Activated CD4-positive, alpha-beta T cell treated with anti-CD3 and anti-CD28 coated beads for 24 hours (primary cell): ENCODE measurements at regions not wholly inside any gene's neighbourhood (a gene's known extent, or its start where the extent isn't known, plus 50 kb on each side); places are given as distances from the start of the nearest gene placed in this dataset.
A peak's percentile ranks its signal among the peaks of the same experiment; 100 is the strongest.
"Not testable (repeated sequence)": the region's sequence is repeated elsewhere in the genome, so short reads cannot be mapped to it uniquely, and the experiment has no call there.

Experiments used
- DNase-seq, 2 donors: peaks; one replicate each; pipeline ENCODE4 v3.0.0-alpha.2; 2020; ENCODE audit warnings: low read depth in 2 of 2

DNA sequence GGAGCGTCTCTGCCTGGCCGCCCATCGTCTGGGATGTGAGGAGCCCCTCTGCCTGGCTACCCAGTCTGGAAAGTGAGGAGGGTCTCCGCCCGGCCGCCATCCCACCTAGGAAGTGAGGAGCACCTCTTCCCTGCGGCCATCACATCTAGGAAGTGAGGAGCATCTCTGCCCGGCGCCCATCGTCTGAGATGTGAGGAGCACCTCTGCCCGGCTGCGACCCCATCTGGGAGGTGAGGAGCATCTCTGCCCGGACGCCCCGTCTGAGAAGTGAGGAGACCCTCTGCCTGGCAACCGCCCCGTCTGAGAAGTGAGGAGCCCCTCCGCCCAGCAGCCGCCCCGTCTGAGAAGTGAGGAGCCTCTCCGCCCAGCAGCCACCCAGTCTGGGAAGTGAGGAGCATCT, 84.5 kb downstream of the IDS start:
- not testable (repeated sequence) for DNase-seq

DNA sequence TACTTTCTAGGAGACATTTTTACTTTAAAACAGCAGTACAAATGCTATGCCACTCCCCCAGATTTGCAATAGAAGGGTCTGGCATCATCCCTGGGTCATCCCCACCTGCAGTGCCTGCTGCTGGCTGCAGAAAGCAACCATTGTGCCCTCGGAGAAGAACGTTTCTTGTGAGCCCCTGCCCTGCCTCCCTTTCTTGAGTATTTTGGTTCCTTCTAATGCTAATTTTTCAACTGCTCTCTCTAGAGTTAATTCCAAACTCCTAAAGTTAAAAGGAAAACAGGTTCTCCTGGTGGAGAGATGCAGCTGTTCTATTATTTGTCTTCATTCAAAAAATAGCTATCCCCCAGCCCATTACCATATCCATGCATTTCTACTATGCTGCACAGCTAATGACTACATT, 107.1 kb downstream of the IDS start:
- no peak for DNase-seq

DNA sequence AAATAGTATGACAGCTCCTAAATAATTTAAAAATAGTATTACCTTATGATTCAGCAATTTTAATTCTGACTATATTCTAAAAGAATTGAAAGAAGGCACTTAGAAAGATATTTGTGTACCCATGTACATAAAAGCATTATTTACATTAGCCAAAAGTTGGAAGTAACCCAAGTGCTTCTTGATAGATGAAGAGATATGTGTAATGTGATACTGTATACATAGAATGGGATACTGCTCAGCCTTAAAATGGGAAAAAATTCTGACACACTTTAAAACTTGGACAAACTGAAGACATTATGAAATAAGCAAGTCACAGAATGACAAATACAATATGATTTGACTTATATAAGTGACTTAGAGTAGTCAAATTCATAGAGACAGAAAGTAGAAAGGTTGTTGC, 112.2 kb downstream of the IDS start:
- no peak for DNase-seq

DNA sequence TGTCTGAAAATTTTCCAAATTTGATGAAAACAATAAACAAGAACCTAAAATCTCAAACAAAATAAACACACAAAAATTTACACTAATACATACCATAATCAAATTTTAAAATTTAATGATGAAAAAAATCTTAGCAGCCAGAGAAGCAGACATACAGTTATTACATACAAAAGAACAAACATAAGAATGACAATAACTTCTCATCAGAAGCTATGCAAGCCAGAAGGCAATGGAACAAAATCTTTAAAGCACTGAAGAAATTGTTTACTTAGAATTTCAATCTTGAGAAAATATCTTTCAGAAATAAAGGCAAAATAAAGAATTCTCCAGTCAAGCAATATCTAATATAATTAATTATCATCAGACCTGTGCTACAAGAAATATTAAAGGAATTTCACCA, 121.3 kb downstream of the IDS start:
- no peak for DNase-seq

DNA sequence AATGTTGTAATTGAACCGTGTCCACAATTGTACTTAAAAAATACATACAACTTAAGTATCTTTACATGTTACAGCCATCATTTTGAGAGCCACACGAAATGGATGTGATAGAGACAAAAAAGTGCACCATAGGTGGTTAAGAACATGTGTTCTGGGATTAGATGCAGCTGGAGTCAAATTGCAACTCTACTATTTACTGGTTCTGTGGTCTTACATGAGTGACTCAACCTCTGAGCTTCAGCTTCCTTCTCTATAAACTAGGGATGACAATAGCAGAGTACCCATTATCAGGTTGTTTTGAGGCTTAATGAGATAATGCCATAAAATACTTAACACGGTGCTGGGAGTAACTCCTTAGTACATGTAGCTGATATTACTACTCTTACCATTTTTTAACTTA, 130.4 kb downstream of the IDS start:
- DNase-seq = no peak

DNA sequence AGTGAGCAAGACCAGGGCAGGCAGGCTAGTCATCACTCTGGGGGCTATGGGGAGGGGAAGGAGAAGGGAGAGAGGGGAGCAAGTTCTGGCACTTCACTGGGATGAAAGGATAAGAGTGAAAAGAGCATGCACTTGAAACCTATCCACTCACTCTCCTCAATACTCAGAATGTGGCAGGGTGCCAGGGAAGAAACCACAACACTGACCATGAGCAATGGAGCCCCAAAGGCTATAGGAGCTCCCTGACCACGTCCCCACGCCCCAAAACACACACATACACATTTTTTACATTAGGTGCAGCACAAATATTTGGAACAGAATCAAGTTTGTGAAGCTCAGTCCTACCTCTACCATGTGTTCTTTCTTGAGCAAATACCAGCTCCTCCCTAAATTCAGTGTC, 132.2 kb downstream of the IDS start:
- no peak for DNase-seq

DNA sequence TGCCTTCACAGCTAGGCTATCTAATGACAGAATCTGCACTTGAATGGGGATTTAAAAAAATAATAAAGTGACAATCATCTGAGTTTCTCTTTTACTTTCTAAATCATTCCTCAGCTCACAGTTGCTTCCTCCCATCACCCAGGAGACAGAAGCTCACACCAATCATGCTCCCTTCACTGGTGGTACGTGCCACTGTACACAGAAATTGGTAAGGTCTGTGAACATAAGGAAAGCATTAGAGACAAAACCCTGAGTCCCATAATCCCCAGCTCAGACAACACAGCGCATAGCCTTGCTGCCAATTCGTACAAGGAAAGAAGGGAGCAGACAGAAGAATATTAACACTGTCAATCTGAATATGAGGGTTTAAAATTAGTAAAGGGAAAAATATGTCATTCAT, 133.1 kb downstream of the IDS start:
- DNase-seq = no peak

DNA sequence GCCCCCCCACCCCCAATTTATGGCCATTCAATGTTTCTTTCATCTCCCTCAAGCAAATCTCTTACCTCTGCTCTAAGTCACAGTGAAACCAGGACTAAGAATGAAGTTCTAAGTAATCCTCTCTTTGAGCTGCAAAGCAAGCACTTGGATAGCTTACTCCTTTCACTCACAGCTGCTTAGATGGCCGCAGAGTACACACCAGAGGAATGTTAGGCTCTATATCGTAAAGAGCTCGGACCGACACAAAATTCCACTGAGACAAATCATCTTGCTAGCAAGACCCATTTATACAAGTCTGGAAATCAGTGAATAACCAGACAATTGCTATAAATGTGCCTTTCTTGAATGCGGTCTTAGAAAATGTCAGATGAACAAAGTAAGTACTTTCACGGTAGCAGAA, 135.0 kb downstream of the IDS start:
- no peak for DNase-seq

DNA sequence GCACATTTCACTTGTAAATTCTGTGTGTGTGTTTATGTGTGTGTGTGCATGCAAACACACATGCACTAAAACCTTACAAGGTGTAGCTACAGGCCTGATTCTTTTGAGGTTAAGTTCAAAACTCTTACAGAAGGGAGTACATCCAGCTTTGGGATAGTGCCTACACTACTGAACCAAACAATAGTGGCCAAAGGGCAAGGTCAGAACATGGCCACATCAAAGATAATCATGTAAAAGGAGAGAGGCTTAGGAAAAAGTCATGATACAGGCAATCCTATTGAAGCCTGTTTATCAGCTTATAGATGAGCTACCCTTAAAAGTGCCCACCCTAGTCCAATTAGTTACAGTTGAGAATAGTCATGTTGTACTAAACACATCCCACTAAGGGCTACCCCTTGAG, 139.6 kb downstream of the IDS start:
- no peak for DNase-seq

DNA sequence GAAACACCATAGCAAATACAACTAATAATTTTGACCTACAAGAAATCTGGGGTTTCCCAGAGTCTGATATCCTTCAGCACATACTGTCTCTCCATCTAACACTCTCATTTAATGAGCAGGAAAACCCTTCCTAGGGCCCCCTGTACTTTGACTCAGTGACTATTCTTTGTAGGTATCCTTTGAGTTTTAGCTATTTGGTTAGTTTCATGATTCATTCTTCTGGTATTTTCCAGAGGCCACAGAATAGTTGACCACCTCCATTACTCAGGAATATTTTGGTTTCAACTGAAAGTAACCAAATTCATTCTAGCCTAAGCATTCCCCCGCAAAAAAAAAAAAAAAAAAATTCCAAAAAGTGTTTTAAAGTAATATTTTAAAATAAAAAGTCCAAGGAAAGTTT, 140.0 kb downstream of the IDS start:
- no peak for DNase-seq

DNA sequence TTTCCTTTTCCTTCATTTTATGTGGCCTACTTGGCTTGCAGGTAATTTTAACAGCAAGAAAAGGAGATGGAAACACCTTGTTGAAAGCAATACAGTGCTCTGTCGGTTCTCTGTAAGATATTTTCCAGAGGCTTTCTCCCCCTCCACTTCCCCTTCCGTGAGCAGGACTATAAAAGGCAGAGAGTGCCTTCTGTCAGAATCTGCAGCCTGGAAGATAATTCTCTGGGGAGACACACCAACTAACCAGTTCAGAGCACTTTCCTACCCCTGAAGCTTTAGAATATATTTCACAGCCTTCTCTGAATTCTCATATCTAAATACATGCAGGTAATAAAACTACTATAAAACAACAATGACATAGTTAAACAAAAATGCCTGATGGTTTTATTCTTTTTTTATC, 141.1 kb downstream of the IDS start:
- no peak for DNase-seq

DNA sequence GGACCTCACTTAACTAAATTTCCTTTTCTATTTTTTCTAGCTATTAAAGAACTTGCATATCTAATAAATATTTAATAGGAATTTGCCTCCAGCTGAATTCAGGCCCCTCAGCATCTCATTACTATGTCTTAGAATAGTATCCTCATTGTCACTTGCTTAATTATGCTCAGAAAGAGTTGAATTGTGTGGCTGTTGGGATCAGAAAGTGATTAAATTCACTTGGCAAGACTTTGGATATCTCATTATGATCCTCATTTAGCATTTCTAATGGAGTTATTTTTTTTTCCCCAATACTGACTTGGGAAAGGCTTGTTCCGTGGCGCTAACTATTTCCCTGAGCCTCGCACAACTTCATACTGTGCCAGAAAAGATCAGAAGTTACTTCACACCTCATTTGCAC, 158.8 kb downstream of the IDS start:
- DNase-seq = no peak

DNA sequence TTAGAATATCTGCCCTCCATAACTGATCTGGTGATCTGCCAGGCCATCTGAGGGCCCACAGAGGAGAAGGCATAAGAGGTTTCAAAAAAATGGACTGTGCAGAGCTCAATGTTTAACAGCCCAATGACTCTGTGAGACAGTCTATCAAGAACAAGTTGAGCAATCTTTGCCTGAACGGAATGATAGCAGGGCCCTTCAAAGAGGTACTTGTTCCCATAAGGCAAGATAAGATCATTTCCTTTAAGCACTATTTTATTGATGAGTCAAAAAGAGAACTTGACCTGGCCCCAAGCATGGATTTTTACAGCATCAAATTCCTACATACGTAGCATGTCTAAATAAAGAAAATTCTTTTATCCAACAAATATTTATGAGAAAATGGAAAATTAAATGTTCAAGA, 182.8 kb downstream of the IDS start:
- DNase-seq = no peak

DNA sequence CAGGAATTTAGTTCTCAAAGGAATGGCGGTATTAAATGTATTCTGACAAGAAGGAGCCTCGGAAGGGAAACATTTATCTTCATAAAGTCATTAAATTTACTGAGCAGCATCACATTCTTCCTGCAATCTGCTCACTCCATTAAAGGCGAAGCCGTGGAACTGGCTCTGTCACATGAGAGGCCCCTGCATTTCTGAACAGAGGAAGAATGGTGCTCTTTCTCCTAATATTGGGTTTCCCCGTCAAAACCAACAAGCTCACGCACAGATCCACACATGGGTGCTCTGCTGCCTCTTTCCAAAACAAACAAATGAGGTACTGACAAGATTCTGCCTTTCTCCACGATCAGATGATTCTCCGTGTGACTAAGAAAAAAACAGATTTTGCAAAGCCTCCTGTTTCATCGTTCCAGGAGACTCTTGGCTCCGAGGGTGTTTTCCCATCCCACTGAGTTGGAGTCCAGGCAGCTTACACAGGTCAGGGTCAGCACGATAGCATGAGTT, 191.2 kb downstream of the IDS start:
- DNase-seq = no peak

DNA sequence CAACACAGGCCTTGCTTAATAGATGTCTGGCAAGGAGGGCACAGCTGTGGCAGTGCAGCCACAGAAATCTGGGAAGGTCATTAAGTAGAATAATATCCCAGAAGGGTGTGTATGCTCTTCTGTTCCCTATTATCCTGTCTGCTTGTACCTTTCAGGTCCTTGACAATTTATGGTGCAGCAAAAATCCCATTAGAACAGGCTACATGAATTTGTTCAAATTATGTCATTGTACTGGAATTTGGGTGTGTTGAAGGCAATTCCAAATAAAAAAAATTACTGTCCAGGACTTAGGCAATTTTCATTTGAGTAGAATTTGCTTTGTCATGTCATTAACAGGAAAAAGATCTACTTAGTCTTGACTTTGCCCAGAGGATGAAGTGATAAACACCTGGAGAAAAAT, 192.1 kb downstream of the IDS start:
- DNase-seq = no peak

DNA sequence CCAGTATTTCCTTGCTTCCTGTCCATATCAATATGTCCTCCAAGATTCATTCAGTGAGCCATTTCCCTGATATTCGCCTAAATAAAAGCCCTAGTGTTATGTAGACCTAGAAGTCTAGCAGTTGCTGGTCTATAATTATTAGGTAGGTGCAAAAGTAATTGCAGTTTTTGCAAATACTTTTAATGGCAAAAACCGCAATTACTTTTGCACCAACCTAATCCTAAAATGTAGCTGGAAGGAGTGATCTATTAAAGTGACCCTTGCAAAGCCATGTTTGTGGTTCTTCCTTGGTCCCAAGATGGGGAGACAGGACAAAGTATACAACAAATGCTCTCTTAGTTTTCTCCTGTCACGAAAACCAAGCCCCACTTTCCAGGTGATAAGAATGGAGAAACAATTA, 193.0 kb downstream of the IDS start:
- DNase-seq = no peak

DNA sequence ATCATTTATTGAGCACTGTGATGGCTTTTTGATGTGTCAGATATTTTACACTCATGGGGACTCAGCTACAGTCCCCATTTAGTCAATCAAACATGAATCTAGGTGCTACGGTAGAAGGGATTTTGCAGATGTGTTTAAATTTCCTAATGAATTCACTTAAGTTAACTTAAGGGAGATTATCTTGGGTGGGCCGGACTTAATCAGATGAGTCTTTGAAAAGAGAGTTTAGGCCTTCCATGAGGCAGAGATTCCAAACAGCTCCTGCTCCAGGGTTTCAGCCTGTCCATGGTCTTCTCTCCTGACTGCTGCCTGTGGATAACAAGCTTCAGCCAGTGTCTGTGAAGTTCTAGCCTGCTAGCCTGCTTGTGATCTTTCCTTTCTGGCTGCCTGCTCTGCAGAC, 202.4 kb downstream of the IDS start:
- no peak for DNase-seq

DNA sequence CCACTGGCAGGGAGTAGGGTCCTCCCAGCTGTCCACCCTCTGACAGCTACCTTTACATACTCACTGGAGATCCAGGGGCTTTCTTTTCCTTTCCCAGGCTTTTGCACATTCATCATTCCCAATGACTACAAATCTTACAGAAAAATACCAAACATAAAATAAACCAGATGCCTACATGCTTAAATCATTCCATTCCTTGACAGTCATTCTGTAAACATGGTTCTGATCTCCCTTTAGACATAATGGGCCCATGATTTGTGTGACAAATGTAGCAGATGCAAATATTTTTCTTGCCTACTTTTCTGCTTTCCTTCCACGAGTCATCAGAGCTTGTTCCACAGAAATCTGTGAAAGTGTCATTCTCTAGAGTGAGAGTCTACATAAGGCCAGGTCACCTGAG, 207.0 kb downstream of the IDS start:
- DNase-seq = no peak

DNA sequence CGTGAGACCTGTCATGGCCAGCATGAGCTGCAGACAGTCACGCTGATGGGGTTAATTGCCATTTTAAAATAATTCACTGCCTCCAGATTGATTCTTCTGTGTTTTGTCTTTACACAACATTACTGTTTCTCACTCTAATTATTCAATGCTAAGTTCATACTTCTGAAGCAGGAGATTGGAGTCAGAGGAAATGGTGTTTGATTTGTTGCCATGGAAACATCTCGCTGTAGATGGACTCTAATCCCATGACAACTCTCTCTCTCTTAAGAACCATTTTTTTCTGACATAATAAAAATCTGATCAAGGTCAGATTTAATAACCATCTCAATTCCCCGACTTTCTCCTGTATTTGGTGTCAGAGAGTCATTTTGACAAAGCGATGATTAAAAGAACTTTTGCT, 209.0 kb downstream of the IDS start:
- DNase-seq = no peak

DNA sequence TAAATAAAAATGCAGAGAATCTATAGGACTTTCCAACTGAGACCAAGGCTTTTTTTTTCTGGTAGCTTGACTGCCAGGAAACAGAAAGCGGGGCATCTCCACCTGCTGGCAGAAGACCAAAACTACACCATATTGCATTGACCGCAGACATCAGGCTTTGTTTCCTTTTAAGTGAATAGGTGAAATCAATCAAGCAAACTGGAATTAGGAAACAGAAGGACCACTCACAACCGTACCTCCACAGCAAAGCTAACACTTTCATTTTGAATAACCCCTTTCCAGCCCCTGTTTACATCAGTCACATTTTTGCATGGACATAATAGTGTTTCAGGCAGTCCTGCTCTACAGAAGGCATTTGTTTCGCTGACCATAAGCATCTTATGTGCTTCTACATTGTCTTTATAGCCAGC, 218.2 kb downstream of the IDS start:
- DNase-seq = peak; percentile 6 to 24

DNA sequence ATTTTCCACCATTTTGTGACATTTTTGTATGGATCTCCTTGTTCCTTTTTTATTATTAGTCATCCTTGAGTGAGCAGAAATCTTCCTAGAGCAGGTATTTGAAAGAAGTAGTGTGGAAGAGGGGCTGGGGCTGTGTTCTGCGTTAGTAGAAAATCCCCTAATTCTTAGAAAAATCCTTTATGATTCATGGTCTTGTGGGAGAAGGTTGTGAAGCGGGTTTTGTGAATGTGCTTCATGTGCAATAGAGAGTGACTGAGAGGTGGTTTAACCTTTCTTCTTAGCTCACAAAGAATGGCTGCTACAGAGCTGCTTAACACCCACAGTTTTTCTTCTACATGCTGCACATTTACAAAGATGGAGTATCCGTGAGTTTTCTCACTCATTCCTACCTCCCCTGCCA, 220.5 kb downstream of the IDS start:
- no peak for DNase-seq

DNA sequence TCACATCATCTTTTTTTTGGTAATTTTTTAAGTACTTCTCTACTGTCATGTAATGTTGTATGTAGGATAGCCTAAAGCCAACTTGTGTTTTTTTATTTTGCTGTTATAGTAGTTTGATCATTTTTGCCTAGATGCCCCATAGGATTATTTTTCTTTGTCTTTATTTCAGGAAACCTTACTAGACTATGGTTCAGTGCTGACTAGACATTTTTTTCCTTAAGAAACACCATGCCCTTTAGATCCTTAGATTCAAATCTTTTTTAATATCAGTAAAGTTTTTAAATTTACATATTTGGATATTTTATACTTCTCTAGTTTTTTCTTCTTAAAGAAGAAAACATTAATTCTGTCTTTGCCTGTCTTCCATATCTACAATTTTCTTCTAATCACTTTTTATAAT, 221.3 kb downstream of the IDS start:
- DNase-seq = no peak

DNA sequence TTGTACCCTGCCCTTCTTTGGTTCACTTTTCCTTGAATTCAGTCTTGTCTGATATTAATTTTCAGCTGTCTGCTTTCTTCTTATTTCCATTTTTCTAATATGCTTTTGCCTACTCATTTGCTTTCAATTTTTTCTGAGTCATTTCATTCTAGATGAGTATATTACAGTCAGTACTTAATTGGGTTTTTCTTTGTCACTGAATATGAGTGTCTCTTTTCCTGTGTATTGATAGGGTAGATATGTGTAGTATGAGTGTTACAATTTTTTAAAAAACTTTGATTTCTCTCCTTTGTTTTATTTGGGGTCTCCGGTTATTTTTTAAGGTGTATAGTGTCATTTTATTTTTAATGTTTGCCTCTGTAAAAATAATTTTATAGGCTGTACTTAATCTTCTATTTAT, 222.2 kb downstream of the IDS start:
- no peak for DNase-seq

DNA sequence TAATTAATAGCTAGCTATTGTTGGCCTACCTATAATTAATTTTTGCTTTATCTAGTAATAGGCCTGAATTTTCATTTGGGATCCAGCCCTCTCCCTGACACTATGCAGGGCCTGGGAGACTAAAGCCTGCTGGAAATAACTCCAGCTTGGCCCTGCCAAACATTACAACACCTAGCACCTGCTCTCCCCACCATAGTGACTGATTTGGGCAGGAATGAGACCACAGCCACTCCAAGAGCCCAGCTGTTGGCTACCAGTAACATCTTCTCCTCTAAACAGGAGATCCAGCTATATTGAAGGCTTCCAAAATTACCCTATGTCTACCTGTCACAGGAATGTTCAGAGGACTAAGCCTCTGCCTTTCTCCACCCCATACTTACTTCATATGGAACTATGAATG, 225.1 kb downstream of the IDS start:
- no peak for DNase-seq

DNA sequence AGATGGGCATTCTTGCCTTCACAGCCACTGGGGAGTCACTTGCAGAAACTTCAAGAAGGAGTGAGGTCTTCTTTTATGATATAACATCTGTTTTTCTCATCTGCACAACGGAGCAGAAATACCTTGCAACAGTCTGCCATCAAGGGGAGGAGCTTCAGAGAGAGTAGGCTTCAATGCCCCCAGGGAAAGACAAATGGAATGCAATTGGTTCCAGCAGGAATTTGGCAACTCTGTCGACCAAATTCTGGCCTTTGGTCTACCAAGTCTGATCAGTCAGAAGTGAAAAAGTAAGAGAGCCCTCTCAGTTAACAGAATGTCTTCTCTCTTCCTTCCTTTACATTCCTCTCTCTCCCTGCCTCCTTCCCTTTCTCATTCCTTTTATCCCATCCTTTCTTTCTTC, 229.3 kb downstream of the IDS start:
- DNase-seq = no peak
